ENCODE measurements at regions not wholly inside any gene's neighbourhood (a gene's known extent, or its start where the extent isn't known, plus 50 kb on each side); places are given as distances from the start of the nearest gene placed in this dataset.

- Histone ChIP-seq H3K36me3 (no peaks in the 10 kb centered on the region), H3K27me3 (no peaks in the 10 kb centered on the region), H3K4me3 (no peak overlapping the region), H3K27ac (no peak overlapping the region), H3K4me1 (no peaks in the 10 kb centered on the region), H3K9me3 (no peaks in the 10 kb centered on the region)
- WGBS, 5 donors: 69 to 90% (median 79%) methylated on average over 5 of the region's 5 CpGs
- TF ChIP-seq CTCF (IDR thresholded peaks at IDR 0.05) (no peak), POLR2AphosphoS5 (IDR thresholded peaks at IDR 0.05) (no peak), POLR2A (IDR thresholded peaks at IDR 0.05) (no peak), EP300 (IDR thresholded peaks at IDR 0.05) (no peak)
- intact Hi-C loops (cut with DNase I; ENCODE audit: low total_unique reads): no loop called here
- DNase-seq: no peak
Observed at GRCh38 chr5:107216587-107216986, 454.1 kb downstream of the EFNA5 start.

- Histone ChIP-seq H3K36me3 (no peaks in the 10 kb centered on the region), H3K9me3 (no peaks in the 10 kb centered on the region), H3K4me3 (no peak overlapping the region), H3K4me1 (no peaks in the 10 kb centered on the region), H3K27ac (no peak overlapping the region), H3K27me3 (no peaks in the 10 kb centered on the region)
- WGBS, 5 donors: 31 to 56% (median 35%) methylated on average over 2 of the region's 2 CpGs
- intact Hi-C loops (cut with DNase I; ENCODE audit: low total_unique reads): no loop called here
- DNase-seq: no peak
- no peak for TF ChIP-seq EP300 (IDR thresholded peaks at IDR 0.05)
- no peak for TF ChIP-seq POLR2AphosphoS5 (IDR thresholded peaks at IDR 0.05)
- TF ChIP-seq POLR2A (IDR thresholded peaks at IDR 0.05): no peak
- TF ChIP-seq CTCF (IDR thresholded peaks at IDR 0.05): no peak
Observed at GRCh38 chr5:107215611-107216010, 455.1 kb downstream of the EFNA5 start.

GRCh38 chr5:107213025-107213424 lies 457.7 kb downstream of the EFNA5 start:
- TF ChIP-seq EP300 (IDR thresholded peaks at IDR 0.05) (no peak), CTCF (IDR thresholded peaks at IDR 0.05) (no peak), POLR2AphosphoS5 (IDR thresholded peaks at IDR 0.05) (no peak), POLR2A (IDR thresholded peaks at IDR 0.05) (no peak)
- Histone ChIP-seq H3K4me3 (no peak overlapping the region), H3K9me3 (no peaks in the 10 kb centered on the region), H3K4me1 (no peaks in the 10 kb centered on the region), H3K27ac (no peak overlapping the region), H3K27me3 (no peaks in the 10 kb centered on the region), H3K36me3 (no peaks in the 10 kb centered on the region)
- 69 to 81% (median 77%) methylated on average over 3 of the region's 3 CpGs for WGBS, 5 donors
- intact Hi-C loops (cut with DNase I; ENCODE audit: low total_unique reads): no loop called here
- no peak for DNase-seq

GRCh38 chr5:107211630-107212029 lies 459.1 kb downstream of the EFNA5 start:
- no peaks in the 10 kb centered on the region for H3K4me1 ChIP-seq
- no peaks in the 10 kb centered on the region for H3K36me3 ChIP-seq
- WGBS, 5 donors: 66 to 89% (median 79%) methylated on average over 3 of the region's 3 CpGs
- H3K4me3 ChIP-seq: no peak overlapping the region
- H3K9me3 ChIP-seq: no peaks in the 10 kb centered on the region
- intact Hi-C loops (cut with DNase I; ENCODE audit: low total_unique reads): no loop called here
- H3K27me3 ChIP-seq: no peaks in the 10 kb centered on the region
- no peak for TF ChIP-seq POLR2A (IDR thresholded peaks at IDR 0.05)
- no peak for TF ChIP-seq POLR2AphosphoS5 (IDR thresholded peaks at IDR 0.05)
- no peak for TF ChIP-seq CTCF (IDR thresholded peaks at IDR 0.05)
- TF ChIP-seq EP300 (IDR thresholded peaks at IDR 0.05): no peak
- DNase-seq: no peak
- no peak overlapping the region for H3K27ac ChIP-seq

All from stomach (tissue), 8 donors.